ENCODE measurements at regions not wholly inside any gene's neighbourhood (a gene's known extent, or its start where the extent isn't known, plus 50 kb on each side); places are given as distances from the start of the nearest gene placed in this dataset.
"Not testable (repeated sequence)": the region's sequence is repeated elsewhere in the genome, so short reads cannot be mapped to it uniquely, and the experiment has no call there.

GRCh38 chr21:35504277-35504676 is 455.2 kb upstream of the RUNX1 start:
- DNase-seq (ENCODE audit: low read depth, low spot score): no peak

DNA sequence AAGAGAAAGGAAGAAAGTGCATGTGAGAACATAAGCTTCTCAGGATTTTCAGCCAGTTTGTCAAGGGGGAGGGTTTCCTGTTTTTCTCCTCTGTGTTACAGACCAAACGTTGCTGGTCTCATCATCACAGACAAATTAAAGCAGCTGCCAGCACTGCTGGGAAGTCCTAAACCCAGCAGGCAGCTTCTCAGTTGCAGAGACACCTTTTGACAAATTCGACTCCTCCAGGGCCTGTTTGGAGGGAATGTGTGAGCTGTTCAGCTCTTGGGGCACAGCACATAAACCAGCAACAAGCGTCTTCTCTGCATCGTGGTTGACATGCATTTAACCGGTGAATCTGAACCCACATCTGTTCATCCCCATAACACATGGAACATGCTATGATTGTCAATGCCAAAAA is 454.6 kb upstream of the RUNX1 start:
- DNase-seq (ENCODE audit: low read depth, low spot score): no peak

DNA sequence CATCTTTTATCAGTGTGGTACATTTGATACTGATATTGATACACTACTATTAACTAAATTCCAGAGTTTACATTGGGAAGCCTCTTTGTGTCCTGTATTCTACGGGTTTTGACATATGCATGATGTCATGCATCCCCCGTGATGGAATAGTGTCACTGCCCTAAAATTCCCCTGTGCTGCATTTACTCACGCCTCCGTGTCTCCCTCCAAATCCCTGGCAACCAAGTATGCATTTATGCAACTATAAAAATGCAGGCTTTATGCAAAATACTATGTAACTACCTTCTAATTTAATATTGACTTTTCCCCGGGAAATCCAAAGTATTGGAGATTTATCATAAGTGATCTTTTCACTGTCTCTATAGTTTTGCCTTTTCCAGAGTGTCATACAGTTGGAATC is 453.7 kb upstream of the RUNX1 start:
- no peak for DNase-seq (ENCODE audit: low read depth, low spot score)

GRCh38 chr21:35497522-35497921 is 448.4 kb upstream of the RUNX1 start:
- DNase-seq (ENCODE audit: low read depth, low spot score): not testable (repeated sequence)

DNA sequence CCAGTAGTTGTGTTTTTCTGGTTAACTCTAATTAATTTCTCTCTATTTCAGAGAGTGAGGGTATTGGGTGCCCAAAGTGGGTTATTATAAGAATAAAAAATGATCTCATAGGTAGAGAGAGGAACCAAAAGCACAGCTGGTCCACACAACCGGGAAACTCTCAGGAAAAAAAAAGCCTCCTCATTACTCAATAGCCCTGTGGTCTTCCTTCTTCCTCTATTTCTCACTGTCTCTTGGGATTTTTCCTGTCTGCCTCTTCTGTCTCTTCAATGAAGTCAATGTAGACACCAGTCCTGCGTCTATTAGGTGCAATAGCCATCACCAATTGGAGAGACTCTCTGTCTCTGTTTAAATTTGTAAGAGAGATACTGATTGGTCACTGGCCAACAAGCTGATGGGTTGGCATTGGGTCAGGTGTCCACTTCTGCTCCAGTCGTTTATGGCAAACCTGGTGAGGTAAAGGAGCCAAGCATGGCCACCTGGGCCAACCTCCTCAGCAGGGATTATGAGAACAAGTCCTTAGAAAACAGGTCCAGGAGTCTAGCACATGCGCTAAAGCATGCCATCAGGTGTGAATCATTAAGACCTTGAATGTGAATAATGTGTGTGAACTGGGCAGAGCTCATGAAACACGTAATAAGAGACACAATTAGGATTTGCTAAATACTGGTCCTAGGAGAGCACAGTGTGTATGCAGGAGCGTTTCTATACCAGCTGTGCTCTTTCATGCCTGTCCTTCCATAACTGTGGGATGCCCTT is 443.0 kb upstream of the RUNX1 start:
- no peak for DNase-seq (ENCODE audit: low read depth, low spot score)

GRCh38 chr21:35491114-35491513 is 442.0 kb upstream of the RUNX1 start:
- no peak for DNase-seq (ENCODE audit: low read depth, low spot score)

DNA sequence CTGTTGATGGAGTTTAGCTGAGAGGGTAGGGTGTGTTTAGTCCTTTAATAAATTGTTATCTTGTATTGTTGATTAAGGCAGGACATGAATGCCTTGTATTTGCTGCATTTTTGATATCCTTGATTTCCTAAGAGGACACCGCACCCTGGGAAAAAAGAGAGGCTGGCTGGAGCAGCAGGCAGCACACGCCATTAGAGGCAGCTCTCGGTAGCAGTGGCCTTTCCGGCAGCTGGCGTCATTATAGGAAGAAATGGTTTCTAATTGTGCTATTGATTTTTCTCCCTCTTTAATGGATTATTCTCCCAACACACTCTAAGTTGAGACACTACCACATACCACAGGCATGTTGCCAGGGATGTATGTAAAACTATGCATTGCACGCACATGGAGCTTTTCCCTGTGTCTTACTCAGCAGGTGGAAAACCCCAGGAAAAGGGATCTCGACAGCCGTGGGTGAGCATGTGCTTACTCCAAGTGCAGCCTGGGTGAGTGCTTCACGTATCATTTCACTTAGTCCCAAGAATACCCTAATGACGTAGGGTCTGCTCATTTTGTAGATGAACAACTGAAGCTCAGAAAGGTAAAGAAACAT is 440.4 kb upstream of the RUNX1 start:
- no peak for DNase-seq (ENCODE audit: low read depth, low spot score)

- DNase-seq (ENCODE audit: low read depth, low spot score): no peak
Measured at GRCh38 chr21:35488946-35489345, 439.8 kb upstream of the RUNX1 start.

DNA sequence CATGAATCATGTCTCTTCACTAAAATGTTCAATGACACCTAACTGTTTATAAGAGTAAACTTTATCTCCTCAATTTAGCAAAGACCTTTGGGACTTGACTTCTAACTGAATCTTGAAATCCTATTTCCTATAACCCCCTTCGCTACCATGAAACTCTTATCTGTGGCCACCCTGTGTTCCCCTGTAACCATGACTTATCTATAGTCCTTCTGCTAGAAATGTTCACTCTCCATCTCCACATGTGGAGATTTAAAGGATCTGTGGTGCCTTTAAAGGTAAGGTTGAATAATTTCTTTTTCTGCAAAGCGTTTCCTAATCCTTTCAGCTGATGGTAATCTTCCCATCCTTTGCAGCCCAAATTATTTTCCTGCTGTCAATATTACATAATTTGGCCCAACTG is 436.3 kb upstream of the RUNX1 start:
- DNase-seq (ENCODE audit: low read depth, low spot score): no peak

GRCh38 chr21:35484851-35485250 is 435.7 kb upstream of the RUNX1 start:
- DNase-seq (ENCODE audit: low read depth, low spot score): no peak

GRCh38 chr21:35484032-35484431 is 434.9 kb upstream of the RUNX1 start:
- no peak for DNase-seq (ENCODE audit: low read depth, low spot score)

- DNase-seq (ENCODE audit: low read depth, low spot score): no peak
Measured at GRCh38 chr21:35482933-35483662, 434.0 kb upstream of the RUNX1 start.

- DNase-seq (ENCODE audit: low read depth, low spot score): no peak
Measured at GRCh38 chr21:35482096-35482495, 433.0 kb upstream of the RUNX1 start.

DNA sequence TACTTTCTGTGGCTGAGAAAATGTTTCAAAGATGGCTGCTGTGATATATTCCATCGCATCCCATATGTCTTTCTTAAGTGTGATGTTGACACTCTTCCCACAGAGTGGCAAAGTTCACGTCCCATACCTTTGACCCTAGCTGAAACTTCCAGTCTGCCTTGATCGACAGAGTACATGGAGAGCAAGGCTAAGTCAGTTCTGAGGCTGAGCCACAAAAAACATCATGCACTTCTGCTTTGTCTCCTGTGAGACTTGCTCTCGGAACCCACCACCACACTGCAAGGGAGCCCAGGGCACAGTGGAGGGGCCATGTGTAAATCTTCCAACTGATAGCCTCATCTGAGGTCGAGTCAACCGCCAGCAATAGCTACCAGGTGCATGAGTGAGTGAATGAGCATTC is 431.9 kb upstream of the RUNX1 start:
- DNase-seq (ENCODE audit: low read depth, low spot score): no peak

GRCh38 chr21:35479529-35479928 is 430.4 kb upstream of the RUNX1 start:
- DNase-seq (ENCODE audit: low read depth, low spot score): no peak

DNA sequence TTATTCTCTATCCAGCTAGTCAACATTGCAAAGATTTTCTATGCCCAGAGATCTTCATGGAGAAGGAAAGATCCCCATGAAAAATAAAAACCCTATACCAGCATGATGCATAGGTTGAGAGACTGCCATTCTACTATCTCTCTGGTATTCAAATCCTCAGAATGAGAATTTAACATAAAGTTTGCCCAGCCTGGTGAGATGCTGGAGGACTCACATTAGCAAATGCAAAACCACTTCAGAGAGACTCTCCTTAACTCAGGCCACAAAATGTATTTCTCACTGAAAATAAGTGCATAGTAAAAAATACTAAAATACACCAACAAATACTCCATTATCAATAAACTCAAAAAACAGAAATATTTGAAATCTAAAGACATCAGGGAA is 430.0 kb upstream of the RUNX1 start:
- no peak for DNase-seq (ENCODE audit: low read depth, low spot score)

GRCh38 chr21:35478161-35479064 is 429.3 kb upstream of the RUNX1 start:
- DNase-seq (ENCODE audit: low read depth, low spot score): no peak

DNA sequence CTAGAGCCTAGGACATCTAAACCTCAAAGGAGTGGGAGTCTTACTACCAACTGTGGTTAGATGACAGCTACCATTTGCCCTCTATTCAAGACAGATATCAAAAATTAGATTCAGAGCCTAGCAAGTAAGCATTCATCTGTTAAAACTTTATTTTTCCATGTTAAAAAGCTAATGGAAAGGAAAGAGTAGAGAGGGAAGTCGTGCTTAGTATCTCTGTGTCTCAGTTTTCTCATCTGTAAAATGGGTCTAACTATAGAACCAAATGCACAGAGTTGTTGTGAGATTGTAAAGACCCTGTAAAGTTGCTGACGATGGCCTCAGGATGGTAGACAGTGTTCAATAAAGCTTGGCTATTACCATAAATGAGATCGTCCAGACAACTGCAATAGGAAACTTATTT is 428.5 kb upstream of the RUNX1 start:
- no peak for DNase-seq (ENCODE audit: low read depth, low spot score)

DNA sequence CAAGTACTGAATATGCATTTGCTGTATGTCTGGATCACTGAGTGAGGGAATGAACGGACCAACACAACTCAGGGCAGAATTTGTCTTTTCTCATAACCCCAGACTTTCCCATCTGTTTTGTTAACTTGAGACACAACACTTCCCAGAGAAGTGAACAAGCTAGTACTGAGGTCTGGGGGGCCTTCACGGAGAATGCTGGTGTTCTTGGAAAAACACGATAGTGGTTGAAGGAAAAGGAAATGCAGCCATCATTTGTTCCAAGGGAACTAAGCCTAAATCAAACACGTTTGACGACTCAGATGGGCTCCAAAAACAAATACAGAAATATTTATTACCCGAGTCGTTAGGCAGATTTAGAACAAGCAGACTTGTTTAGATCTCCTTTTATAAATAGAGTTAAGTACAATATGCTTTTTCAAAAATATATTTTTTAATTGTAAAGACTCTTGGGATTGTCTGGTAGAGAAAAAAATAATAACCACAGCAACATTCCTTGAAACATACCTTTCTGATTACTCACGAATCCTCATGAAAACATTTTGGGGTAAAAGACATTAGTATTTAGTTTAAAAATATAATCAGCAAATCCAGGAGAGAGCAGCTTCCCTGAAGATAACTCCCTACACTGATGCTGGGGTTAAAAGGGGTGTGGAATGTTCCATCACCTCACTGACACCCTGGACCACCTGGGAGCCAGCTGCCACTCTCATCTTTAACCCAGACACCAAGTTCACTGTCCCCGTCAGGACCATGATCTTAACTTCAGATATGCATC is 427.7 kb upstream of the RUNX1 start:
- no peak for DNase-seq (ENCODE audit: low read depth, low spot score)

DNA sequence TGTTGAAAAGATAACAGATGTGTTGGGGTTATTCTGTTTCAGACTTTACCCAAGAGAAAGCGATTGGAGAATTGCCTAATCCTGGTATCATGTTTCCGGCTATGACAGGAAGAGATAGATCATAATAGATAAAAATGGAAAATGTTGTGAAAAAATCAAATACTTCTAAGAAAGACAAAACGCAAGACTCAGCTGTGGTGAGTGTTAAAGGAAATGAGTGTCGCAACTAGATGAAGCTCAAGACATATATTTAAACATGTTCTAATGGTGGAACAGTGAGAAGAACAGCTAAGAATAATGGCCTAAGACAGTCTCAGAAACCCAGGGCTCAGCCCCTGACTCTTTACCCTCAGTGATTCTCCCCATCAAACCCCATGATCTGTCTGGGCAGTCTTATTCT is 426.7 kb upstream of the RUNX1 start:
- DNase-seq (ENCODE audit: low read depth, low spot score): no peak

DNA sequence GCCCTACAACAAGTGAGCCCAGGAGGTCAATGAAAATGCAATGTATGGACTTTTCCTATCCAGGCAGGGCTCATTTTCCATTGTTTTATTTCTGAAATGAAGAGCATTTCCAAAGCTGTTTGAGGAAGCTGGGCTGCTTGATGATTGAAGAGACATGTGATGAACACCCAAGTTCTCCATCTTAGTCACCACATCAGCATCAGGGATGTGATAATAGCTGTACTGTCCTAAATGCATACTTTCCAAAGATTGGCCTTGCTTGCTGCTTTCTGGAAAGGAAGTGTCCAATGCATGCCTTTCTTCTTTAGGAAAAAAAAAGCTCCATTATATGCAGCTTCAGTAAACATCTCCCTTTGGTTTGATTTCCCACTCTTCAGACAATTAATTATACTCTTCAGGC is 425.9 kb upstream of the RUNX1 start:
- no peak for DNase-seq (ENCODE audit: low read depth, low spot score)
